Mucosa of descending colon (tissue), 3 donors: ENCODE measurements at regions not wholly inside any gene's neighbourhood (a gene's known extent, or its start where the extent isn't known, plus 50 kb on each side); places are given as distances from the start of the nearest gene placed in this dataset.

Experiments
- ATAC-seq: fragments of 200-7000 bp; cut with Tn5 transposase; one replicate; pipeline ENCODE4 v1.9.1; 2020; ENCODE audit warnings: mild to moderate bottlenecking, moderate library complexity
- DNase-seq, 3 donors: peaks; one replicate each; pipeline ENCODE4 v3.0.0-alpha.2; 2020
- H3K36me3 ChIP-seq: fragments of 200-600 bp; one replicate; pipeline ENCODE4 v1.8.0; 2021; ENCODE audit warnings: low read depth, mild to moderate bottlenecking
- H3K4me1 ChIP-seq: fragments of 200-600 bp; one replicate; pipeline ENCODE4 v1.8.0; 2021; ENCODE audit warnings: low read depth, mild to moderate bottlenecking
- H3K4me3 ChIP-seq: fragments of 200-600 bp; one replicate; pipeline ENCODE4 v1.8.0; 2021; ENCODE audit warnings: mild to moderate bottlenecking
- H3K9me3 ChIP-seq: fragments of 200-600 bp; one replicate; pipeline ENCODE4 v1.8.0; 2021; ENCODE audit warnings: mild to moderate bottlenecking
- CTCF ChIP-seq: fragments of 200-600 bp; IDR thresholded peaks from one replicate; pipeline ENCODE4 v1.8.0; 2022; ENCODE audit warnings: antibody characterized with exemption, mild to moderate bottlenecking
- intact Hi-C, 2 donors: fragments of 100-400 bp; cut with DNase I in 1 of 2; cut with micrococcal nuclease in 1 of 2; formaldehyde crosslinking; loops; one replicate each; pipeline versions ENCODE4 v1.11.0 to v1.11.1; 2022; cut with DNase I, micrococcal nuclease
- donor health status: DM: no; HTN: no; CAD: no; lungs with moderate emphysema.
- donor health status: DM: no; HTN: no; CAD: no.
- donor health status: DM: no; HTN: yes; CAD: no.

GRCh38 chr7:16084370-16084769, 337.0 kb downstream of the CRPPA start:
- ATAC-seq (peak; percentile 15), DNase-seq (peak in 1 of 3 donors; percentile 30)
- intact Hi-C loops: no loop called here
- Histone ChIP-seq H3K4me1 (no peaks in the 10 kb centered on the region), H3K4me3 (no peak overlapping the region), H3K36me3 (no peaks in the 10 kb centered on the region), H3K9me3 (no peaks in the 10 kb centered on the region)
- TF ChIP-seq CTCF: no peak

GRCh38 chr7:16083931-16084330, 337.4 kb downstream of the CRPPA start:
- Histone ChIP-seq H3K9me3 (no peaks in the 10 kb centered on the region), H3K4me3 (no peak overlapping the region), H3K4me1 (no peaks in the 10 kb centered on the region), H3K36me3 (no peaks in the 10 kb centered on the region)
- ATAC-seq (peak; percentile 31), DNase-seq (no peak)
- TF ChIP-seq CTCF: no peak
- intact Hi-C loops: no loop called here

GRCh38 chr7:16080131-16080530, 341.2 kb downstream of the CRPPA start:
- no peaks in the 10 kb centered on the region for H3K9me3 ChIP-seq
- DNase-seq (no peak), ATAC-seq (no peak)
- no peaks in the 10 kb centered on the region for H3K36me3 ChIP-seq
- TF ChIP-seq CTCF: no peak
- no peaks in the 10 kb centered on the region for H3K4me1 ChIP-seq
- intact Hi-C loops: no loop called here
- H3K4me3 ChIP-seq: no peak overlapping the region

GRCh38 chr7:16079723-16080122, 341.6 kb downstream of the CRPPA start:
- no peak for ATAC-seq
- intact Hi-C loops: loop anchor here (5.0 to 10.0 kb wide), 2 partner anchors 483 to 485 kb away; no protein-coding TSS in a partner anchor
- no peak for DNase-seq
- no peaks in the 10 kb centered on the region for H3K4me1 ChIP-seq
- H3K36me3 ChIP-seq: no peaks in the 10 kb centered on the region
- H3K9me3 ChIP-seq: no peaks in the 10 kb centered on the region
- H3K4me3 ChIP-seq: no peak overlapping the region
- TF ChIP-seq CTCF: no peak

GRCh38 chr7:16078076-16078952, 343.0 kb downstream of the CRPPA start:
- ATAC-seq: peak; percentile 65
- no peak for TF ChIP-seq CTCF
- peak in 1 of 3 donors; percentile 79 for DNase-seq
- H3K9me3 ChIP-seq: no peaks in the 10 kb centered on the region
- no peaks in the 10 kb centered on the region for H3K36me3 ChIP-seq
- no peak overlapping the region for H3K4me3 ChIP-seq
- H3K4me1 ChIP-seq: no peaks in the 10 kb centered on the region
- intact Hi-C loops: loop anchor here (5.0 to 10.0 kb wide), 2 partner anchors 484 to 486 kb away; no protein-coding TSS in a partner anchor
